GM18907 (cell line): ENCODE measurements at regions not wholly inside any gene's neighbourhood (a gene's known extent, or its start where the extent isn't known, plus 50 kb on each side); places are given as distances from the start of the nearest gene placed in this dataset.
"Not testable (repeated sequence)": the region's sequence is repeated elsewhere in the genome, so short reads cannot be mapped to it uniquely, and the experiment has no call there.

Experiments used
- ATAC-seq: cut with Tn5 transposase; IDR thresholded peaks from one replicate; pipeline ENCODE4 v1.9.1; 2021; ENCODE audit warnings: mild to moderate bottlenecking, moderate library complexity; ENCODE audit not compliant: unreplicated experiment

DNA sequence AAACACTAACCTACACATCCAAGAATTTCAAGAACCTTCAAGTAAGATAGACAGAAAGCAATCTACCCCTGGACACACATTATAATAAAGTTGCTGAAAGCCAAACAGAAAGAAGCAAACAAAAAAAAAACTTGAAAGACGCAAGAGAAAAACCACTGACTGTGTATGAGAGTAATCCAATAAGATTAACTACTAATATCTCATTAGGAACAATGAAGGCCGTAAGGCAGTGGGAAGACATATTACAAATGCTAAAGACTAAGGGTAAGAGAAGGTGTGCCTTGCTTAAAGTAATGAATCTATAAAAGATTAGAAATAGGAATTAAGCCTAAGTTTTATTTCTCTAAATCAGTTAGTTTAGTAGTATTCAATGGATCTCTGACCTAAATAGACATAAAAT, 1109.1 kb downstream of the JRKL start:
- ATAC-seq = no peak

DNA sequence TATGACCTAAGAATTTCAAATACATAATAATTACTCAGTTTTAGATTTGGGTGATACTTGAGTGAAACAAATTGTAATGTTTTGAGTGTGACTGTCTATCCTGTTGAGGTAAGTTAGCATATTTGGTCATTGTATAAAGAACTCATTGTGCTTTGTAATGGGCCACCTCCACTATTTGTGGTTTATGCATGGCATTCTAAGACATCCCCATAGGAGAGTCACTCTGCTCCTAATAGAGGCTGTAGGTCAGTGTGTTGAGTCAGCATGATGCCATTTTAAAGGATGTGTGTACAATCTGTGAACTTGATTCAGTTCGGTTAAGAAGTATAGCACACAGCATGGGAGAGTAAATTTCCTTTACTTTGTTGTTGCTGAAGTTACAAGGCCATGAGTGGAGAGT, 1112.4 kb downstream of the JRKL start:
- no peak for ATAC-seq

DNA sequence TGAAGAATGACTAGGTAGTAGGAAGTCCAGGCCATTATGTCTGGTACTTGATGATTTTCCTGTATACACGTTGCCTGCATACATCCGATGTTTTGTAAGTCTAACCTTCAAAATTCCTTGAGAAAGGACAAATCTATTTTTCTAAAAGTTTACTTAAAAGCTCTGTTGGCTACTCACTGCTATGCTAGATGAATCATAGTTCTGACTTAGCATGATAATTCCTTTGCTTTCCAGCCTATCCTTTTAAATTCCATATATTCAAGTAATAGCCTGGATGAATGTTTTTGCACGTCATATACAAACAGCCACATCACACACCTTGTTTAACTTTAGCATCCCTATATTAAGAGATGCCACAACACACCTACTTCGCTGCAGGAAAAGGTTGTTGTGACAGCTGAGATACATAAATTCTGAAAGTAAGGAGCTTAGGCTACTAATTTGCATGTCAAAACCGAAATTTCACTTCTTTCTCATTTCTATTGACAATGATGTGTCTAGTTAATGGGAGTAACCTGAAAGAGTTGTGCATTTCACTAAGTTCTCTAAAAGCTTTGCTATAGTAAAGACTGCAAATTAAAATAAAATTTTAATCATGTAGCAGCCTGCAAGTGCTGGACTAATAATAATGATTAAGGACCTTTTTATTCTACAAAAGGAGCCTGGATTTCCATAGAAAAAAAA, 1116.4 kb downstream of the JRKL start:
- ATAC-seq = no peak

DNA sequence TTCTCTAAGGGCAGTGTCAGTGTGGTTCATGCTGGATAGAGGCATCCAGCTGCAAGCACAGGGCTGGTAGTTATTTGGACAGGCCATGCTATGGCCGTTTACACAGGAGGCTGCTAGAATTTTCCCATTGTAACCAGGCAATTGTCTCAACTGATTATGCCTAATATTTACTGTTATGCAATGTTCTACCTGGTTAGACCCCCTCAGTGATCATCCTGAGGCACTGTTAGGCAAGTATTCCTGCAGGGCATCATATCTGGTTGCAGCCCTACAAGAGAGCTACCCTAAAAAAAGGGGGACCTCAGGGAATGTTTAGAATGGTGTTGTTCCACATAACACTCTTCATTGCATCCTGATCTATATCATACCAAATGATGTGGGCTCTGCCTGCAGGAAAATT, 1124.6 kb downstream of the JRKL start:
- no peak for ATAC-seq

DNA sequence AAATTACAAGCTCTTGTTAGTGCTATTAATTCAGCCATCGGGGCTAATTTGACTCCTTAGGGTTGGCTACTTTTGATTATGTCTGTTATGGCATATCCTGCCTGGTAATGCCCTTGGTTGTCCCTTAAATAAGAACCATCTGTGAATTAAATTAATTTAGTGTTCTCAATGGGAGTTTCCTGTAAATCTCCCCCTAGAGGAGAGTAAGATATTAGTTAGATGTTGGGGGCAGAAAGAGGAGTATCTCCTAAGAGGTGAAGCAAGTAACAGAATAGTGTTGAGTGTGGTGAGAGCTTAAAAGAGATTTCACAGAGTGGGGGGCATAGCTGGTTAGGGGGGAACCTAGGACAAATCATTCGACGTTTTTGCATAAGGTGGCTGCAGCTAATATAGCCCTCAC, 1126.9 kb downstream of the JRKL start:
- ATAC-seq = no peak

DNA sequence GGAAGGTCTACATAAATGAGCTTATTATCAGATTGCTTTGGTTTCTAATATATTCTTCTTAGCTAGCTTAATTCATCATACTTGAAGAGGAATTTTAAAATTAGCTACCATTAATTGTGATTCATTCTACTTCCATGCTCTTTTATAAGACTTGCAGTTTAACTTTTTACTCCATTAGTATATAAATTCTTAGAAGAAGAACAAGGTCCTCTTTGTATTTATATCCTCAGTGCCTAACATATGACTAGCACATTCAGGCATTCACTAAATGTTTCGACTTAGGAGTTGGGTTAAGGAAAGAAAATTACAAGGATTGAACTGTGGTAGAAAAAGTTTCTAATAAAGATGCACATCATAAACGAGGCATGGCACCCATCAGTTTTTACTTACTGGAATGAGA, 1135.5 kb downstream of the JRKL start:
- no peak for ATAC-seq

DNA sequence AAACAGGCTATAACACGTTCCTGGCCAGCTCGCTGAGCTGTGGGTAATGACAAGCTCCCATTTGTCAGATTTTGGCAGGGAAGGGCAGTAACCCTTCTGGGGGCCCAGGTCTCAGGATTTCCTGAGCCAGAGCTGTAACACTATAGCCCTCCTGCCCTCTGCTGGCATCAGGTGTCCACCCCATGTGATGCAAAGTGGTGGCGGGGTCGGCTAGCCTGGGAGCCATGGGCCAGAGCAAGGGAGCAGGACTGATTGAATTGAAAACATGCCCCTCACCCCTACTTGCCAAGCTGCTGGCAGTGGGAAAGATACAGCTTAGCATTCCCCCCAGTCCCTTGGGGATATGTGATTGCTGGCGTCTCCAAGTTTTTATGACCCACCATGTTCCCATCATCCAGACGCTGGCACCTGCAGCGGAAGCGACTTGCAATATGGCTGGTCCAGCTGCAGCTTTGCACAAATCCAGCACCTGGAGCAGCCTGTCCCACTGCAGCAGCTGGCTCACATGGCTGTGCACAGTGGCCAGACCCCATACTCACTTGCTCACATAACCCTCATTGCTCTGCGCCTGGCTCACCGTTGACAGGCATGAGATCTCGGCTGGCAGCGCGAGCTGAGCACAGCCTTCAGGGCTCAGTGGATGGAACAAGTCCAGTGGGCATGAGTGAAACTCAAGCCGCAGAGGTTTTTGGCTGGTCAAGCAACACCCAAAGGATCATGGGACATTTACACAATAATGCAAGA, 1147.8 kb downstream of the JRKL start:
- no peak for ATAC-seq

DNA sequence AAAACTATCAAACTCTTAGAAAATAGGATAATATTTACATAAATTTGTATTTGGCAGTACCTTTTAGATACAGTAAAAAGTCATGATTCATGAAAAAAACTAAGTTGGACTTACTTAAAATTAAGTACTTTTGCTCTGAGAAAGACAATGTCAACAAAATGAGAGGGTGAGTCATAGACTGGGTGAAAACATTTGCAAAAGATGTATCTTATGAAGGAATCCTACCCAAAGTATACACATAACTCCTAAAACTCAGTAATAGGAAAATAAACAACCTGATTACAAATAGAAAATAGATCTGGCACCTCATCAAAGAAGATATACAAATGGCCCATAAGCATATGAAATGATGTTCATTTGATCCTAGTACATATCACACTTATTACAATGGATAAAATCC, 1154.6 kb downstream of the JRKL start:
- ATAC-seq = no peak

DNA sequence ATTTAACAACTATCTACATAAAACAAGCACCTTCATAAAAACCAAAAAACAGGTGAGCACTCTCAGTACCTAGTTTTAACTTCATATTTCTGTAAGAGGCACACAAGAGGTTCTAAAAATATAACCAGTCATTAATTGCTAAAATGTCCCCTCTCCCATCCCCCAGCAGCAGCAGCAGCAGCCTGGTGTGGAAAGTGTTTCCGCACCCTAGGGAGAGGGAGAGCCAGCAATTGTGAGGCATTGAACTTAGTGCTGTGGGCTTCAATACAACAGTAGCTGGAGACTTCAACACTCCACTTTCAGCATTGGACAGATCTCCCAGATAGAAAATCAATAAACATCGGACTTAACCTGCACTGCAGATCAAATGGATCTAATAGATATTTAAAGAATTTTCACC, 1158.5 kb downstream of the JRKL start:
- no peak for ATAC-seq

DNA sequence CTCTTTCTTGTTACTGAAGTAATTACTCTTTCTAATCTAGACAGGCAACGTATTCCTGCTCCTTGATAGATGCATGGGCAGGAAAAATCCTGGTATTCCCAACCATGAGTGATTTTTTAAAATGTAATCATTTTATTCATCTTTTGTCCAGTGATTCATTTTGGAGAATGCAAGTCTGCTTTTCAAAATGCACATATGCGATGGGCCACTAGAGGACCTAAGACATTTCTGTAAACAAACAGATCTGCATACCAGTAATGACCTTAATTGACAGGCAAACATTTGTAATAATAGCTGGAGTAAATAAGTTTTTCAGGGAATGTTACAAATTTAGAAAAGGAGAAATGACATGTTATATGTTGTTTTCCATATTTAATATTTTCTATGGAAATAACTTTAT, 1167.6 kb downstream of the JRKL start:
- no peak for ATAC-seq

DNA sequence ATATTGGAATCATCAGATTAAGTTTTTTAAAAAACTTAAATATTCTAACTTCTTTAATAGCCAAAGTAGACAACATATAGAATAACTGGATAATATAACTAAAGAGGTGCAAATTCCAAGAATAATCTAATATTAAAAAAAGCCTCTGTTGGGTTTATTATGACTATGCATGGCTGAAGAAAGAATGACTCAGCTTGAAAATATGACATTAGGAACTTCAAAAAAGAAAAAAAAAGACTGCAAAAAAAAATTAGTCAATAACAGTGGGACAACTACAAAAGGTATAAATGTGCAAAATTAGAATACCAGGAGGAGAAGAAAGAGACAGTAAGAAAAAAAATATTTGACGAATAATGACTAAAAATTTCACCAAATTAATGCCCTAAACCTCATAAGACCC, 1178.0 kb downstream of the JRKL start:
- ATAC-seq = no peak

DNA sequence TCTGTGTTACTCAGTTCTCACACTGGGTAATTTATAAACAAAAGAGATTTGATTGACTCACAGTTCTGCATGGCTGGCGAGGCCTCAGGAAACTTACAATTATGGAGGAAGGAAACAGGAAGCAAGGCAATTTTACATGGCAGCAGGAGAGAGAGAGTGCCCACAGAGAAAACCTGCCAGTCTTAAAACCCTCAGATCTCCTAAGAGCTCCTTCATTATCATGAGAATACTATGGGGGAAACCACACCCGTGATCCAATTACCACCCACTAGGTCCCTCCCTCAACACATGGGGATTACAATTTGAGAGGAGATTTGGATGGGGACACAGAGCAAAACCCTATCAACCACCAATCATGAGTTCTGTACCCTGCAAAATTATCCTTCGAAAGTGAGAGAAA, 1180.8 kb downstream of the JRKL start:
- ATAC-seq = no peak

DNA sequence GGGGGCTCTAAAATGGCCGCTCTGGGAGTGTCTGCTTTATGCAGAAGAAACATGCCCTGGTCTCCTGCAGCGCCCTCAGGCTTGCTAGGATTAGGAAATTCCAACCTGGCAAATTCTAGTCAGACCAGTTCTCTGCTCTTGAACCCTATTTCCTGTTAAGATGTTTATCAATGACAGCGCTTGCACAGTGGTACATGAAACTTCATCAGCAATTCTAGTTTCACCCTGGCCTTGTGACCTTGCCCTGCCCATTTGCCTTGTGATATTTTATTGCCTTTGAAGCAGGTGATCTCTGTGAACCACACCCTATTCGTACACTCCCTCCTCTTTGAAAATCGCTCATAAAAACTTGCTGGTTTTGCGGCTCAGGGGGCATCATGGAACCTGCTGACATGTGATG, 1184.0 kb downstream of the JRKL start:
- ATAC-seq = not testable (repeated sequence)

DNA sequence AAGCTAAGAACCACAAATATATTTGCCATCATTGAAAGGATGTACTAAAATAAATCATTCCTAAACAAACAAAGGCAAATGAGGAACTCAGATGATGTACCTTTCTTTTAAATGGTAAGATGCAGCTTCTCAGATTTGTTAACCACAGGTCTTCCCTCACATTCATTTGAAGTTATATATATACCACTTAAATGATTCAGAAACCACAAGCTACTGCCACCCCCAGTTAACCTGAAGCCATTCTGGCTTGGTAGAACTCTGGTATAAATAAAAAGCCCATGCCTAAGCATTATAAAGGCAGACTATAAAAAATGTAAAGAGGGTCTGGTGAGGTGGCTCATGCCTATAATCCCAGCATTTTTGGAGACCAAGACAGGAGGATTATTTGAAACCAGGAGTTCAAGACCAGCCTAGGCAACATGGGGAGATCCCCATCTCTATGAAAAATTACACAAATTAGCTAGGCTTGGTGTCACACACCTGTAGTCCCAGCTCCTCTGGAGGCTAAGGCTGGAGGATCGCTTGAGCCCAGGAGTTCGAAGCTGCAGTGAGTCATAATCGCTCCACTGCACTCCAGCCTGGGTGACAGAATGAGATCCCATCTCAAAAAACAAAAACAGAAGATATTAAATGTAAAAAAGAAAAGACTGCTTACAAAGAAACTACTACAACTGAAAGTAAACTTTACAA, 1185.3 kb downstream of the JRKL start:
- ATAC-seq = no peak

DNA sequence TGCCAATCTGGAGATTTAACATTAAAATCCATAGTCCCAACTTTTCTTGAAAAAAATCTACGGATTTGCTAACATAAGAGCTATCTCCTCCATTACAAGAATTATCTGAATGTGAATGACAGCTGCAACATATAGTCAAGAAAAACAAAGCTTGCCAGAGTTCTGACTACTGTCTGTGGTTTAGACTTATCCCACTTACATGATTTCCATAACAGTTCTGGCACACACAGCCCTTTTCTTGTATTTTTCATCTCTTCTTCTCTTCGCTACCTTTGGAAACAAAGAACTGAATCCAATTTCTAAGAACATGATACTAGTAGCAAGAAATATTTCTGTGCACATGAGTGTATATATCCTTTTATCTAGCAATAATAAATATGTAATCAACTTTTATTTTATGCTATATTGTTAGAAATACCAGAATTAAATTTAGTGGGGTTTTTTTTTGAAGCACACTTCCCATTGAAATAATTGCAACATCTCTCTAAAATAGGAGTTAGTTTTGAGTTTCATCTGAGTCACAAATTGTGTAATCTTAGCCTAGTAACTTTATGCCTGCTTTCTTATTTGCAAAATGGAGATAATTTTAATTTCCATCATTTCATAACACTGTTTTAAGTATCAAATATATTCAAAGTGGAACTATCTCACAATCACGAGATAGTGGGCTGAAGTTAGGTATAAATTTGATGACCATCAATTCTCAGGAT, 1217.6 kb downstream of the JRKL start:
- ATAC-seq = no peak

DNA sequence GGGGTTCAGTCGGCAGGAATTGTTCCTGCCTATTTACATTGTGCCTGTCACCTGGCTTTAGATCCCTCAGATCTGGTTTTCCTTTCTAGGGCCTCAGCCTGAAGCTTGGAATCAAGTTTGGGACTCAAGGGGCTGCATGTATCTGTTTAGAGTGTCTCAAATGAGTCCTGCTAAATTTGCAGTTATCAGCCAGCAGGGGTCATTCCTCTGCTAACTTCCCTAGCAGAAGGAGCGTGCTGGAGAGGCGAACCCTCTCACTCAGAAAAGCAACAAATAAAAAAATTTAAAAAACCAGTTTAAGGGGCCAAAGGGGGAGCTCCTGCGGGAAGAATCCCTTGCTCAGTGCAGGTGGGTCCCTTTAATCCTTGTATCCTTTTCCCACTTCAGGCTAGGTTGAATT, 1220.2 kb downstream of the JRKL start:
- no peak for ATAC-seq

DNA sequence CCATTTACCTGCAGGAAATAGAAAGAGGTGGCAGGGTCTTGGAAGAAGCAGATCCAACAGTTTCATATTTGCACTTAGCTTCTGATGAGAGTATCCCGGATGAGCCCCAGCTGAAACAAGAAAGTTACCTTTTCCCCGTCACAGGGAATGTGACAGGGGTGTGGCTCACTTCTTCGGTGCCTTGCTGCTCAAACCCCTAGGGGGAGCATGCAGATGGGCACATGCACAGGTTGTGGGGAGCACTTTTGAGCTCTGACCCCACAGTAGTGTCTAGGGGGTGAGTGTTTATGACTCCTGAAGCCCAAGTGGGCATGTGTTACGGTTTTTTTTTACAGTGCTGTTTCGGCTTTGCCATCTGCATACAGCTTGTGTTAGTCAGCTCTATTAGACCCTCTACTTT, 1221.0 kb downstream of the JRKL start:
- no peak for ATAC-seq

DNA sequence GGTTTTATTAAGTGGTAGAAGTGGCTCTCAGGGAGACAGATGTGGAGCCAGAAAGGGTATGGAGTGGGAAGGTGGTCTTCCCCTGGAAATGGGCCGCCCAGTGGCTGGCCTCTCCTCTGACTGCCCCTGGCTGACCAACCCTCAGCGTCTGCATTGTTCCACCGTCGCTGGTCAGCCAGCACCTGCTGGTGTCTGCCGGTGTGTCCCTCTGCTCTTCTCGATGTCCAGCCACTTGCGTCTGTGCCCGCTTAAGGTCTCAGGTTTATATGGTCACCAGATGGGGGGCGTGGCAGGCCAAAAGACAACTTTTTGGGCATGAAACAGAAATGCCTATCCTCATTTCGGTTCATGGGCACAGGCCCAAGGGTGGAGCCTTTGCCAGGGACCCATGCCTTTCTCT, 1221.5 kb downstream of the JRKL start:
- no peak for ATAC-seq

DNA sequence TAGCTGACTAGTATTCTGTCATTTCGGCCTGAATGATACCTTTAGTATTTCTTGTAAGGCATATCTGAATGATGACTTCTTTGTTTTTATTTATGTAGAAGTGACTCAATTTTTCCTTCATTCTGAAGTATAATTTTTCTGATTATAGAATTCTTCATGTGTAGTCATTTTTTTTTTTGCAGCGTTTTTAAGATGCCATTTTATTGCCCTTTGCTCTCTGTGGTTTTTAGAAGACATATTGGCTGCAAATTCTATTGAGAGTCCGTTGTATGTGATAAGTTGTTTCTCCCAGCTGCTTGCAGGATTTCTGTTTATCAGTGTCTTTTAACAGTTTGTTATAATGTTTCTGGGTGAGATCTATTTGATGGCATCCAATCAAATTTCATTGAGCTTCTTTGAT, 1224.8 kb downstream of the JRKL start:
- ATAC-seq = no peak

DNA sequence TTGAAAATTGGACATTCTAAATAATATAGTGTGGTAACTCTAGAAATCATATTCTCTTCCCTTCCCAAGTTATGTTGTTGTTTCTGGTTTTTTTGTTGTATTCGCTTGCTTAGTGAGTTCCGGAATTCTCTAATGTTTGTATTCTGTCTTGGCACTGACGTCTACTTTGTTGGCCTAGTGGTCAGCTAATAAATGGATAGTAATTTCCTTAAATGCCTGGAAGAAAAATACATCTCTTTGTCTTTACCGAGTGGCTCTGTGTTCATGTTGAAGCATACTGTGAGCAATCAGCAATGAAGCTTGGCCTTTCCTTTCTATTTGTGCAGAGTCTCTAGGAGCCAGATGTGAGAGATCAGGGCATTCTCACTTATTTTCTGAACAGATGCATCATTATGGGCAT, 1225.7 kb downstream of the JRKL start:
- no peak for ATAC-seq

DNA sequence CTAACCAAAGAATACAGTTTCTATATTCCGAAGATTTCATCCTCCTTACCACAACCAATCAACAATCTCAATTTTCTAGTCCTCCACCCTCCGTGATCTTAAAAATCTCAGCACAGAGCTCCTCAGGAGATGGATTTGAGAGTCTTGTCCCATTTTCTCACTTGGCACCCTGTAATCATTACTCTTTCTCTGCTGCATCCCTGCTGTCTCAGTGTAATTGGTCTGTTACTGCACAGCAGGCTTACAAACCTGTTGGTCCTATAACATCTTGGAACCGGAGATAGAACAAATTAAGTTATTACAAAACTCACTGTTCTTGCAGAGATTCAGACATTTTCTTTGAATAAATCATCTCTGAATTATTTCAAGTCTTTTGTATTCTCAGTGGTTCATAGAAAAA, 1227.2 kb downstream of the JRKL start:
- ATAC-seq = no peak

DNA sequence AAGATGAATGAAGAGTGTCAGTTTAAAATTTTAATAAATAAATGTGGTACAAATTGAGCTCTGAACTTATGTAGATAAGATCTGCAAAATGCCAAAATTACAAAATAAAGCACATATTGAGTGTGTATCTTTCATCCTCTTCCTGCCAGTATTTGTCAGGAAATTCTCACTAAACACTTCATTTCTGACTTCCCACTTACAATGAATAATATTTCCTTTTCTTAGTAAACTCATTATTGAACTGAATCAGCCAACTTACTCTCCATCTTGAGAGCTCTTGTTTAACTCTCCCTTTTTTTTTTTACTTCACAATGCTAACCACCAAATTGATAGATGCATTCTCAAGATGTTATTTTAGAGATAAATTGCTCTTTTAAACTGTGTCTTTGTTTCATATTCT, 1230.2 kb downstream of the JRKL start:
- ATAC-seq = no peak
